HEK293 (cell line): ENCODE measurements at regions not wholly inside any gene's neighbourhood (a gene's known extent, or its start where the extent isn't known, plus 50 kb on each side); places are given as distances from the start of the nearest gene placed in this dataset.

ENCODE experiments used
- CTCF ChIP-seq: fragments of 450-650 bp; formaldehyde crosslinking; IDR thresholded peaks from 2 replicates; pipeline ENCODE4 v1.5.1; 2016; ENCODE audit warnings: missing biosample characterization, missing genetic modification characterization
- REST ChIP-seq: fragments of 450-650 bp; formaldehyde crosslinking; IDR thresholded peaks from 2 replicates; pipeline ENCODE4 v1.5.1; 2016; ENCODE audit warnings: missing biosample characterization, missing genetic modification characterization
- ZBTB26 ChIP-seq: fragments of 450-650 bp; formaldehyde crosslinking; optimal IDR thresholded peaks from 2 replicates; pipeline ENCODE3; 2016; ENCODE audit warnings: missing biosample characterization, mild to moderate bottlenecking, missing genetic modification characterization
- ZBTB6 ChIP-seq: fragments of 450-650 bp; formaldehyde crosslinking; IDR thresholded peaks from 2 replicates; pipeline ENCODE4 v1.5.1; 2017; ENCODE audit warnings: missing biosample characterization, missing genetic modification characterization
- ZNF175 ChIP-seq: fragments of 450-650 bp; formaldehyde crosslinking; IDR thresholded peaks from 2 replicates; pipeline ENCODE4 v1.5.1; 2016; ENCODE audit warnings: missing biosample characterization, missing genetic modification characterization
- ZNF24 ChIP-seq: fragments of 450-650 bp; formaldehyde crosslinking; IDR thresholded peaks from 2 replicates; pipeline ENCODE4 v1.5.1; 2016; ENCODE audit warnings: missing biosample characterization, missing genetic modification characterization
- ZNF585B ChIP-seq: fragments of 450-650 bp; formaldehyde crosslinking; IDR thresholded peaks from 2 replicates; pipeline ENCODE4 v1.5.1; 2016; ENCODE audit warnings: missing biosample characterization, missing genetic modification characterization
- ZNF777 ChIP-seq: fragments of 450-650 bp; formaldehyde crosslinking; IDR thresholded peaks from 2 replicates; pipeline ENCODE4 v1.5.1; 2017; ENCODE audit warnings: missing biosample characterization, missing genetic modification characterization, borderline replicate concordance

GRCh38 chr4:123603165-123603564 is 206.6 kb downstream of the SPRY1 start:
- TF ChIP-seq ZBTB6 (tag by site-specific recombination) (no peak), ZBTB26 (tag by site-specific recombination) (no peak), ZNF777 (no peak), CTCF (tag by site-specific recombination) (no peak), REST (tag by site-specific recombination) (no peak), ZNF175 (tag by site-specific recombination) (no peak), ZNF24 (tag by site-specific recombination) (no peak), ZNF585B (tag by site-specific recombination) (no peak)
